Prostate gland (tissue), 2 donors: ENCODE measurements at regions not wholly inside any gene's neighbourhood (a gene's known extent, or its start where the extent isn't known, plus 50 kb on each side); places are given as distances from the start of the nearest gene placed in this dataset.
A peak's percentile ranks its signal among the peaks of the same experiment; 100 is the strongest.

Source experiments
- DNase-seq: peaks from one replicate; pipeline ENCODE4 v3.0.0-alpha.2; 2019; ENCODE audit warnings: low spot score
- H3K27ac ChIP-seq, 2 donors: fragments of 200-600 bp; sonication (generic); 2 replicates each; pipeline ENCODE4 v1.5.1; 2017 to 2019
- H3K27me3 ChIP-seq: fragments of 200-600 bp; sonication (generic); replicated peaks from 2 replicates; pipeline ENCODE4 v1.5.1; 2019; ENCODE audit not compliant: insufficient read depth
- H3K36me3 ChIP-seq, 2 donors: fragments of 200-600 bp; sonication (generic); 1 replicate in 1 of 2; 2 replicates in 1 of 2; pipeline versions ENCODE4 v1.5.1 to v1.8.1; 2017 to 2019
- H3K4me1 ChIP-seq: fragments of 200-600 bp; sonication (generic); replicated peaks from 2 replicates; pipeline ENCODE4 v1.5.1; 2019
- H3K4me3 ChIP-seq, 2 donors: fragments of 200-600 bp; sonication (generic); 2 replicates each; pipeline ENCODE4 v1.5.1; 2017 to 2019
- H3K9me3 ChIP-seq: fragments of 200-600 bp; sonication (generic); 2 replicates; pipeline ENCODE4 v1.5.1; 2017
- POLR2A ChIP-seq: fragments of 450-650 bp; IDR thresholded peaks from one replicate; pipeline ENCODE4 v1.6.1; 2016; ENCODE audit warnings: antibody characterized with exemption, mild to moderate bottlenecking
- POLR2AphosphoS5 ChIP-seq: sonication (generic); formaldehyde crosslinking; IDR thresholded peaks from one replicate; pipeline ENCODE4 v1.6.1; 2017; ENCODE audit warnings: antibody characterized with exemption
- WGBS: methylation state at CpG from one replicate; pipeline ENCODE4 v1.1.5; 2018; 5-methylcytosine and 5-hydroxymethylcytosine counted together
- intact Hi-C: fragments of 100-400 bp; cut with DNase I; formaldehyde crosslinking; loops from one replicate; pipeline ENCODE4 v1.14.2; 2022
- TF ChIP-seq, protein P1 (sequence below), 4 experiments: fragments of 200-600 bp in 2 of 4; fragments of 450-650 bp in 2 of 4; sonication (generic) in 2 of 4; IDR thresholded peaks; 1 replicate in 3 of 4; 2 replicates in 1 of 4; pipeline ENCODE4 v1.5.1; 2016 to 2019; ENCODE audit warnings: antibody characterized with exemption in 4 of 4, mild to moderate bottlenecking in 2 of 4, moderate library complexity in 2 of 4

DNA sequence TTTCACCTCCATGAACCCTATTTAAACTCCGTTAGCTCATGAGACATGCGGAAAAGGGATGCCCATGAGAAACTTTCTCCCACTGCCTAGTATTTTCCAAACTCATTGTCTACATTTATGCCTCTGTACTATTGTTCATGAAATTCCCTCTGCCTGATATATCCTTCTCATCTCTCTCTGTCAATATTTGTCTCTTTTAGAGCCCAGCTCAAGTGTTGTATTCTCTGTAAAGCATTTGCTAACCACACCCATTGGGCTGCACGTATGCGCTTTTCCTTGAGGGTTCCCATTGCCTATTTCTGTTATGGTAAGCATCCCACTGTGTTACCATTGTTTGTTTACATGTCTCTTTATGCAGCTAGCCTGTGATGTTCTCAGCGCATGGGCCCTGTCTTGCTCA is 211.4 kb downstream of the MDFIC start:
- Histone ChIP-seq H3K27ac (no peak overlapping the region), H3K4me1 (no peaks in the 10 kb centered on the region), H3K36me3 (no peaks in the 10 kb centered on the region), H3K27me3 (no peaks in the 10 kb centered on the region), H3K9me3 (no peaks in the 10 kb centered on the region), H3K4me3 (no peak overlapping the region)
- TF ChIP-seq, protein P1, sequence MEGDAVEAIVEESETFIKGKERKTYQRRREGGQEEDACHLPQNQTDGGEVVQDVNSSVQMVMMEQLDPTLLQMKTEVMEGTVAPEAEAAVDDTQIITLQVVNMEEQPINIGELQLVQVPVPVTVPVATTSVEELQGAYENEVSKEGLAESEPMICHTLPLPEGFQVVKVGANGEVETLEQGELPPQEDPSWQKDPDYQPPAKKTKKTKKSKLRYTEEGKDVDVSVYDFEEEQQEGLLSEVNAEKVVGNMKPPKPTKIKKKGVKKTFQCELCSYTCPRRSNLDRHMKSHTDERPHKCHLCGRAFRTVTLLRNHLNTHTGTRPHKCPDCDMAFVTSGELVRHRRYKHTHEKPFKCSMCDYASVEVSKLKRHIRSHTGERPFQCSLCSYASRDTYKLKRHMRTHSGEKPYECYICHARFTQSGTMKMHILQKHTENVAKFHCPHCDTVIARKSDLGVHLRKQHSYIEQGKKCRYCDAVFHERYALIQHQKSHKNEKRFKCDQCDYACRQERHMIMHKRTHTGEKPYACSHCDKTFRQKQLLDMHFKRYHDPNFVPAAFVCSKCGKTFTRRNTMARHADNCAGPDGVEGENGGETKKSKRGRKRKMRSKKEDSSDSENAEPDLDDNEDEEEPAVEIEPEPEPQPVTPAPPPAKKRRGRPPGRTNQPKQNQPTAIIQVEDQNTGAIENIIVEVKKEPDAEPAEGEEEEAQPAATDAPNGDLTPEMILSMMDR (IDR thresholded peaks at IDR 0.05), result no peak
- TF ChIP-seq POLR2A (no peak), POLR2AphosphoS5 (no peak)
- intact Hi-C loops, result no loop called here
- DNase-seq, result no peak
- 92% methylated on average over 5 of the region's 5 CpGs for WGBS

DNA sequence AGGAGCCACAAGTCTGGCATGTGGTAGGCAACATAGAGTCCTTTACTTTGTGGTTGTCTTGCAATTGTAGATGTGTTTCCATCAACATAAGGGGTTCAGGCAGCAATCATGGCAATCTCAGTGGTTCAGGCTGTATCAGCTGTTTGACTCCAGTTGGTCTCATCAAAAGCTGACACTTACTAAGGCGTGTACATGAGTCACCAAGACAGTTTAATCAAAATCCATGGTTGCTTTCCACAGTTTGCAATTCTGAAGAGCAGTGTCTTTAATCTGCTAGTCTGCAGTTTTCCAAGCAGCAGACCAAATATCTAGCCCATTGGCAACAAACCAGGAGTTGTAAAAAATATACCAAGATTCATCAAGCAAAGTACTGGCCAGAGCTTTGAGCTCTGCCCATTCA is 210.2 kb downstream of the MDFIC start:
- 100% methylated on average over 1 of the region's 1 CpG for WGBS
- Histone ChIP-seq H3K27me3 (no peaks in the 10 kb centered on the region), H3K27ac (no peak overlapping the region), H3K36me3 (no peaks in the 10 kb centered on the region), H3K9me3 (no peaks in the 10 kb centered on the region), H3K4me1 (no peaks in the 10 kb centered on the region), H3K4me3 (no peak overlapping the region)
- no peak for DNase-seq
- TF ChIP-seq POLR2AphosphoS5 (no peak), POLR2A (no peak)
- TF ChIP-seq, protein P1 (IDR thresholded peaks at IDR 0.05), result no peak
- intact Hi-C loops, result no loop called here

DNA sequence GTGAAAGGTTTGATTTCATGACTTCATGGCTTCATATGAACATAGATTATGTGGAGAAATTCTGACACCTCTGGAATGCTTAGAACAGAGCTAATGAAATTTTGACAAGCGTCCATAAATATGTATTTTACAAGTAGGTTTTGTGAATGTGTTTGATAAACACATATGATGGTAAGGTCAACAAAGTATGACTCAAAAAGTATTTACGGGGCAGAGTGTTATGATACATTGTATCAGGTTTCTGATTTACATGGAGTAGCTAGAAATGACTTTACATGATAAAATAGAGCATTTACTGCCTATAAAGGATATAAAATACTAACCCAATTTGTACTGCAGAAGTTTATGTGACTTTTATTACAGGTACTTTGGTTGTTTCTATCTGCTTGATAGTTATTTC is 206.3 kb downstream of the MDFIC start:
- TF ChIP-seq POLR2A (no peak), POLR2AphosphoS5 (no peak)
- TF ChIP-seq, protein P1 (IDR thresholded peaks at IDR 0.05), result no peak
- Histone ChIP-seq H3K9me3 (no peaks in the 10 kb centered on the region), H3K36me3 (no peaks in the 10 kb centered on the region), H3K27ac (no peak overlapping the region), H3K27me3 (no peaks in the 10 kb centered on the region), H3K4me3 (no peak overlapping the region), H3K4me1 (no peaks in the 10 kb centered on the region)
- WGBS, result 28% methylated on average over 2 of the region's 2 CpGs
- intact Hi-C loops, result no loop called here
- DNase-seq, result no peak

DNA sequence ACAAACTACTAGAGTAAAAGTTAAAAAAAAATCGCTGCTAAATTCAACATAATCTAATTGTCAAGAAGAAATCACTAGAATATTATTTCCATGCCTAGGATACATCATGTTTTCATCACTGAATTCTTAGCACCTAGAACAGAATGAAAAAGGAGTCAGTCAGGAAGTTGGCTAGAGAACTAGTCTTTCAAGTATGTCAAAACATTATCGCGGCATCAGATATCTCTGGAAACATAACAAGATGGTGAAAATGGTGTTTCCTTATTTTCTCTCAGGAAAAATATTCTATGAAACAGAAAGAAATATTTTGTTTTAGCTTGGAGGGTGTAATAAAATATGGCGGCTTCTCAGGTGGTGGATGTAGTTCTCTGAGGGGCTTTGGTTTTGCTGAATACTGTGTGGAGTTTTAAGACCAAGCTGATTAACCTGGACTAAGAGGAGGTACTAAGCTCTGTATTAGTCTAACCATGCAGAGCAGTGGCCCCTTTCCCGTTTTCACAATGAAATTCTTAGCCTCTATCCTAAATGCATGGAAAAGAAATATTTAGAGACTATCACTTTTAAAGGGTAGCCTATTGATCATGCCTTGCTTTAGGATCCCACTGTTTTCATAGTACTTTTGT is 205.6 kb downstream of the MDFIC start:
- no peaks in the 10 kb centered on the region for H3K4me1 ChIP-seq
- H3K4me3 ChIP-seq, result no peak overlapping the region
- H3K27ac ChIP-seq, result no peak overlapping the region
- peak; percentile 25 for DNase-seq
- intact Hi-C loops, result no loop called here
- H3K27me3 ChIP-seq, result no peaks in the 10 kb centered on the region
- WGBS, result 44% methylated on average over 5 of the region's 5 CpGs
- H3K9me3 ChIP-seq, result no peaks in the 10 kb centered on the region
- H3K36me3 ChIP-seq, result no peaks in the 10 kb centered on the region
- TF ChIP-seq POLR2A, result no peak
- TF ChIP-seq POLR2AphosphoS5, result peak; percentile 62

DNA sequence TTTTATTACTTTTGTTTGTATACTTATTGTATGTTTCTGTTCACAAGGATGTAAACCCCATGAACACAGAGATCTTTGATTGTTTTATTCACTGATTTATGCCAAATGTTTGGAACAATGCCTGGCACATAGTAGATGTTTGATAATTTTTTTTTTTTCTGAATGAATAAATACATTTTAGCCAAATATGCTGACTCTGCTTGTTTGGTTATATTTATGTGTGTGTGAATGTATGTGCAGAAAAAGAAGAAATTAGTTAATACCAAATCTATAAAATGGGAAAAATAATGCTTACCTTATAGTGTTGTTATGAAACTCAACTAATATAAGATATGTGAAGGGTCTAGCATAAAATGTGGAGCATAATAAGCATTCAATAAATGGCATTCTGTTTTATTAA is 203.9 kb downstream of the MDFIC start:
- Histone ChIP-seq H3K4me1 (no peaks in the 10 kb centered on the region), H3K27ac (no peak overlapping the region), H3K4me3 (no peak overlapping the region), H3K9me3 (no peaks in the 10 kb centered on the region), H3K36me3 (no peaks in the 10 kb centered on the region), H3K27me3 (no peaks in the 10 kb centered on the region)
- no peak for TF ChIP-seq POLR2AphosphoS5
- no peak for TF ChIP-seq POLR2A
- TF ChIP-seq, protein P1 (IDR thresholded peaks at IDR 0.05), result no peak
- DNase-seq, result no peak
- intact Hi-C loops, result no loop called here
